ENCODE measurements at regions not wholly inside any gene's neighbourhood (a gene's known extent, or its start where the extent isn't known, plus 50 kb on each side); places are given as distances from the start of the nearest gene placed in this dataset.

GRCh38 chr11:122346006-122346405 lies 230.0 kb upstream of the BLID start:
- DNase-seq (ENCODE audit: low read depth), result no peak
- no peak overlapping the region for H3K4me3 ChIP-seq (ENCODE audit: low read depth, low read length)
- TF ChIP-seq POLR2A (IDR thresholded peaks at IDR 0.05; ENCODE audit: extremely low read depth, insufficient read length), result no peak
- TF ChIP-seq CTCF (IDR thresholded peaks at IDR 0.05; ENCODE audit: low read depth, low read length), result no peak
- no peak for TF ChIP-seq MAX (IDR thresholded peaks at IDR 0.05; ENCODE audit: low read depth, low read length)
- no peak for TF ChIP-seq MYC (IDR thresholded peaks at IDR 0.05; ENCODE audit: low read depth, low read length)

GRCh38 chr11:122345586-122345985 lies 229.6 kb upstream of the BLID start:
- no peak overlapping the region for H3K4me3 ChIP-seq (ENCODE audit: low read depth, low read length)
- no peak for DNase-seq (ENCODE audit: low read depth)
- TF ChIP-seq CTCF (IDR thresholded peaks at IDR 0.05; ENCODE audit: low read depth, low read length), result no peak
- TF ChIP-seq POLR2A (IDR thresholded peaks at IDR 0.05; ENCODE audit: extremely low read depth, insufficient read length), result no peak
- no peak for TF ChIP-seq MYC (IDR thresholded peaks at IDR 0.05; ENCODE audit: low read depth, low read length)
- no peak for TF ChIP-seq MAX (IDR thresholded peaks at IDR 0.05; ENCODE audit: low read depth, low read length)

- TF ChIP-seq MYC (IDR thresholded peaks at IDR 0.05; ENCODE audit: low read depth, low read length) (no peak), POLR2A (IDR thresholded peaks at IDR 0.05; ENCODE audit: extremely low read depth, insufficient read length) (no peak)
- no peak overlapping the region for H3K4me3 ChIP-seq (ENCODE audit: low read depth, low read length)
- DNase-seq (ENCODE audit: low read depth), result no peak
These were observed 228.2 kb upstream of the BLID start for GRCh38 chr11:122344215-122344614.

- TF ChIP-seq CTCF (IDR thresholded peaks at IDR 0.05; ENCODE audit: low read depth, low read length), result no peak
- no peak for TF ChIP-seq MAX (IDR thresholded peaks at IDR 0.05; ENCODE audit: low read depth, low read length)
- no peak for TF ChIP-seq MYC (IDR thresholded peaks at IDR 0.05; ENCODE audit: low read depth, low read length)
- no peak for DNase-seq (ENCODE audit: low read depth)
- no peak overlapping the region for H3K4me3 ChIP-seq (ENCODE audit: low read depth, low read length)
These were observed 227.2 kb upstream of the BLID start for GRCh38 chr11:122343210-122343609.

GRCh38 chr11:122342089-122342744 lies 226.2 kb upstream of the BLID start:
- H3K4me3 ChIP-seq (ENCODE audit: low read depth, low read length), result no peak overlapping the region
- peak; percentile 52 for DNase-seq (ENCODE audit: low read depth)
- TF ChIP-seq MAX (IDR thresholded peaks at IDR 0.05; ENCODE audit: low read depth, low read length) (no peak), CTCF (IDR thresholded peaks at IDR 0.05; ENCODE audit: low read depth, low read length) (no peak), POLR2A (IDR thresholded peaks at IDR 0.05; ENCODE audit: extremely low read depth, insufficient read length) (no peak), MYC (IDR thresholded peaks at IDR 0.05; ENCODE audit: low read depth, low read length) (no peak)

- DNase-seq (ENCODE audit: low read depth), result no peak
- TF ChIP-seq MAX (IDR thresholded peaks at IDR 0.05; ENCODE audit: low read depth, low read length) (no peak), POLR2A (IDR thresholded peaks at IDR 0.05; ENCODE audit: extremely low read depth, insufficient read length) (no peak), CTCF (IDR thresholded peaks at IDR 0.05; ENCODE audit: low read depth, low read length) (no peak), MYC (IDR thresholded peaks at IDR 0.05; ENCODE audit: low read depth, low read length) (no peak)
- H3K4me3 ChIP-seq (ENCODE audit: low read depth, low read length), result no peak overlapping the region
These were observed 225.5 kb upstream of the BLID start for GRCh38 chr11:122341477-122341876.
